GM21737 (cell line): ENCODE measurements at regions not wholly inside any gene's neighbourhood (a gene's known extent, or its start where the extent isn't known, plus 50 kb on each side); places are given as distances from the start of the nearest gene placed in this dataset.

ENCODE experiments used
- ATAC-seq: cut with Tn5 transposase; IDR thresholded peaks from one replicate; pipeline ENCODE4 v1.9.1; 2021; ENCODE audit warnings: mild to moderate bottlenecking, moderate library complexity; ENCODE audit not compliant: unreplicated experiment

GRCh38 chr7:96638669-96639068 is 71.0 kb downstream of the SEM1 start:
- ATAC-seq: no peak

GRCh38 chr7:96637522-96637921 is 72.1 kb downstream of the SEM1 start:
- no peak for ATAC-seq

- ATAC-seq: no peak
These were observed 72.7 kb downstream of the SEM1 start for GRCh38 chr7:96636979-96637378.

GRCh38 chr7:96636342-96636860 is 73.2 kb downstream of the SEM1 start:
- ATAC-seq: no peak

GRCh38 chr7:96629884-96630283 is 79.8 kb downstream of the SEM1 start:
- no peak for ATAC-seq

- no peak for ATAC-seq
These were observed 84.7 kb downstream of the SEM1 start for GRCh38 chr7:96624954-96625353.

GRCh38 chr7:96621932-96622331 is 87.7 kb downstream of the SEM1 start:
- no peak for ATAC-seq

GRCh38 chr7:96614154-96614867 is 95.3 kb downstream of the SEM1 start:
- ATAC-seq: no peak

- ATAC-seq: no peak
These were observed 97.6 kb downstream of the SEM1 start for GRCh38 chr7:96612034-96612433.

GRCh38 chr7:96605045-96605716 is 104.5 kb downstream of the SEM1 start:
- ATAC-seq: no peak

- ATAC-seq: no peak
These were observed 110.2 kb downstream of the SEM1 start for GRCh38 chr7:96599288-96599936.

- ATAC-seq: no peak
These were observed 111.2 kb downstream of the SEM1 start for GRCh38 chr7:96598421-96598820.

- no peak for ATAC-seq
These were observed 113.4 kb downstream of the SEM1 start for GRCh38 chr7:96596120-96596826.

GRCh38 chr7:96591900-96592676 is 117.6 kb downstream of the SEM1 start:
- ATAC-seq: no peak

GRCh38 chr7:96591159-96591899 is 118.3 kb downstream of the SEM1 start:
- no peak for ATAC-seq

GRCh38 chr7:96589038-96589437 is 120.6 kb downstream of the SEM1 start:
- no peak for ATAC-seq

GRCh38 chr7:96579119-96579518 is 130.5 kb downstream of the SEM1 start:
- ATAC-seq: no peak

GRCh38 chr7:96578606-96579005 is 131.0 kb downstream of the SEM1 start:
- no peak for ATAC-seq

- ATAC-seq: no peak
These were observed 146.2 kb downstream of the SEM1 start for GRCh38 chr7:96563409-96563808.

GRCh38 chr7:96562966-96563365 is 146.7 kb downstream of the SEM1 start:
- no peak for ATAC-seq
